HG02623 (cell line): ENCODE measurements at regions not wholly inside any gene's neighbourhood (a gene's known extent, or its start where the extent isn't known, plus 50 kb on each side); places are given as distances from the start of the nearest gene placed in this dataset.
A peak's percentile ranks its signal among the peaks of the same experiment; 100 is the strongest.

Source experiments
- ATAC-seq: cut with Tn5 transposase; IDR thresholded peaks from one replicate; pipeline ENCODE4 v1.9.1; 2021; ENCODE audit warnings: moderate library complexity; ENCODE audit not compliant: unreplicated experiment

- no peak for ATAC-seq
Observed at GRCh38 chr6:132868057-132868456, 53.7 kb downstream of the RPS12 start.

- ATAC-seq: peak; percentile 100
Observed at GRCh38 chr6:132872923-132873322, 58.6 kb downstream of the RPS12 start.

- ATAC-seq: no peak
Observed at GRCh38 chr6:132877003-132877402, 62.6 kb downstream of the RPS12 start.

GRCh38 chr6:132887204-132887603 lies 72.8 kb downstream of the RPS12 start:
- ATAC-seq: no peak

- ATAC-seq: no peak
Observed at GRCh38 chr6:132888701-132889100, 74.3 kb downstream of the RPS12 start.

DNA sequence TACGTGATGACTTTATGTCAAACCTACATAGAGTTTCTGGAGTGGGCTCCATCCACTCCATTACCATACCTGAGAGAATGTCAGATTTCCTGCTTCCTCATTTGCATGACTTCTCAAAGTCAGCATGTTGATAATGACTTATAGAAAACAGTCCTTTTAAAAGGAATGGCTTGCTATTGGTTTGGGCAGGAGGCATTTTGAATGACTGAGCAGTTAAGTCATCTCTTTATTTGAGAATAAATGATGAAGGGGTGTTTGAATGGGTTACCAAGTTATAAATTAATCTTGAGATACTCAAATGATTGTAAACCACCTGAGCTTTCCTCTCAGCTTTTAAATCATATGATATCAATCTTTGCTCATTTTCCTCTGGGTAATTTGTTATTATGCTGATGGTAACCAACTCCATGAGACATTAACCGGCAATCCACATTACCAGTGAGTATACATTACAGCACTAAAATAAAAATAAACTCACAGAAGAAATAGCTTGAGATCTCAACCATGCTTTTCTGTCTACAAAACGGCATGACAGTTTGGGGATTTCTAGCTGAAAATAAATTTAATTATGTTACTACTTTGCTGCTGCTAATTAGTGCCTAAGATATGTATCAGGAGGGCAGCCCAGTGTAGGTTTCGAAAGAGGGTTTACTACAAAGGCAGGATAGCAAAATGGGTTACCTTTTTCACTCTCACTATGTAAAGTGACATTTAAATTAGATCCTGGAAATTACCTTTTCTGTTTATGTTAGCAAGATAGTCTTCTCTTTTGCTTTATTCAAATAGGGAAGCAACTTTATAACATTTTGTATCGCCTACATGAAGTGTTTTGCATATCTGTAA lies 78.8 kb downstream of the RPS12 start:
- ATAC-seq: no peak

- no peak for ATAC-seq
Observed at GRCh38 chr6:132893772-132894490, 79.6 kb downstream of the RPS12 start.

GRCh38 chr6:132898376-132898775 lies 84.0 kb downstream of the RPS12 start:
- no peak for ATAC-seq

DNA sequence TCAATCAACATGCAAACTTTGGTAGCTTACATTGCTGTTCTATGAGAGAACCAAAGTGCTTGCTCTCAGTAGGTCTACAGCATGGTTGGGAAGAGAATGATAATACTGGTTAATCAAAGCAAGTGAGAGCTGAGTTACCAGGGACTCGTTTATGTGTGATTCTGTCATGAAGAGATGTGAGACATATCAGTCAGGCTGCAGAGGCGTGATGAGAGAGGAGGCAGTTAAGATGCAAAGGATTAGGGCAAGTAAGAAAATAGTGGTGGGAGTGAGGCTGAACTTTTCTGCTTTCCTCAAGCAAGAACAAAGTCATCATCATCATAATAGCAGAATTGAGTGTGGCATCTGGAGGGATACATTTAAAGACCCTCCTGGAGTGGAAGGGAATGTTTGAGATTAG lies 86.5 kb downstream of the RPS12 start:
- no peak for ATAC-seq

GRCh38 chr6:132902901-132903300 lies 88.5 kb downstream of the RPS12 start:
- no peak for ATAC-seq

DNA sequence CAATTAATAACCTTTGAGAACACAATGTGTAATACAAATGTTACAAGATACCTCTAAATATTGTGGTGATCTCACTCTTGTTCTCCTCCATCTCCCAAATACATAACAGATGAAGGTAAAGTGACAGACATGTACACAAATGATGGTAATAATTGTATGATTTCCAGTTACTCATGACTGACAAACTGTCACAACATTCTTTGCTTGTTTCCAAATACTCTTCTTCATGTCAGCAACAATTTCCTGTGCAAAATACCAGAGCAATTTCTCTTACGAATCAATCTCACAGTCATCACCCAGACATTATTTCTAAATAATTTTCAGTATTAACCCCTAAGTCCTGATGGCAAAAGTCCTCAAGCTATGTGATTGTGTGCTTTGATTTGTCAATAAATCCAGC lies 92.9 kb downstream of the RPS12 start:
- ATAC-seq: no peak

DNA sequence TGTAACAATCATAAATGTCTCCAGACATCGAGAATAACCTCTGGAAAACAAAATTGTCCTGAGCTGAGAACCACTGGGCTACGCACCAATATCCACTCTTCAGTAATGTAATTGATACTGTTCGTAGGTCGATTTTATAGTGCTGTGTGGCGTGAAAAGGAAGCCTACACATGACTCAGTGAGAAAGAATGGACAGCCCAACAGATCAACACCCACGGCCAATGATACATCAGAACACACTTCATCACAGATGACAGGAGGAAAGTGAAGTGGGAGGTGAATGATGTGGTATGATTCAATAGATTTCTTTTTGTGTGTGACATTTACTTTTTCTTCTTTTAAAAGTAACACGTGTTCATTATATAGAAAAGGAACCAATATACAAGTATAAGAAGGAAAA lies 93.5 kb downstream of the RPS12 start:
- no peak for ATAC-seq

- no peak for ATAC-seq
Observed at GRCh38 chr6:132909742-132910141, 95.4 kb downstream of the RPS12 start.

GRCh38 chr6:132910759-132911158 lies 96.4 kb downstream of the RPS12 start:
- ATAC-seq: no peak

GRCh38 chr6:132919045-132919860 lies 104.9 kb downstream of the RPS12 start:
- ATAC-seq: no peak

- no peak for ATAC-seq
Observed at GRCh38 chr6:132927713-132928112, 113.3 kb downstream of the RPS12 start.

DNA sequence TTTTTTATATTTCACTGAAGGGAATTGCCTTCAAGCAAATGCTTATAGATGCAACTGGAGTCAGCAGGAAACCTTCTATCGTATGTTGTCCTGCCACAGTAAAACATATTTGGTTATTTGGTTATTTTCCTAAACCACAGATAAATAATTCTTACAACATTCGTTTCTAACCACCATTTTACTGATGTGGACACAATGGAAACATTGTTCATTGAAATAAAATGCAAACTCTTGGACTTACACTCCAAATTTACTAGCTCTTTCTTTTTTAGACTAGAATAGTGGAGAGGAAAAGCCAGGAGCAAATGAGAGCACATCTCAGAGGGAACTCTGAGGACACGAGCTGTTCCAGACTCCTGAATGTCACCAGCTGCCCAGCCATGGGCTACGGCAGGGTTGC lies 114.8 kb downstream of the RPS12 start:
- ATAC-seq: no peak

DNA sequence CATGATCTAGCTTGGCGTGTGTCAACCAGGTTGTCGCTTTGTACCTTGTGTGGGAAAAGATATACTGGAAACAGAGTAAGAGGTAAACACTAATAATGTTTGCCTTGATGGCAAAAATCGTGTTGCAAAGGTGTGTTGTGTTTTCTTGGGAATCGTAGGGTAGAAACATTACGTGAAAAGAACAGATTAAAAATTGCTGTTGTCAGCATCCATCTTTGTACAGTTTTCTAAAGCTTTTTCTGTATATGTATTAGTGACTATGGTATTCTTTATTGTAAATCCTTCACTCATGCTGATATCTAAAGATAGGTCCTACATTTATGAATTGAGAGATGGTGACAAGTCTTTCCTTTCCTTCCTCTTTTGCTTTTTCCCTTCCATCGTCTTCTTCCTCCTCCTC lies 116.9 kb downstream of the RPS12 start:
- ATAC-seq: no peak

GRCh38 chr6:132931936-132932514 lies 117.7 kb downstream of the RPS12 start:
- ATAC-seq: no peak

GRCh38 chr6:132932588-132932987 lies 118.2 kb downstream of the RPS12 start:
- ATAC-seq: no peak

DNA sequence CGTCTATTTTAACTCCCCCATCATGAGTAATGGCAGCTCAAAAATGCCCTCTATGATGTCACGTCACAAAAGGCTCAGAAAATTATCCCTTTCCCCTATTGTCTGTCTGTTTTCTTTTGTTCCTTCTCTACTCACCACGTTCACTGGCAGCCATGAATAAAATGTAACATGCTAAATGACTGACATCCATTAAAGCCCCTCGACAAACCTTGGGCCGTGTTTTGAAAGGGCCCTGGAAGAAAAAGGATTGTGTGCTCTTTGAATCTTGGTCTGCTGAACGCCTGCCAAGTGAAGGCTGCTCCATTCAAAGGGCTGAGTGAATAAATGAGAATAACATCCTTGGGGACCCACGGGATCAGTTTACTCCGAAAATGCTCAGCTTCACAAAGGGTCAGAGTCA lies 118.7 kb downstream of the RPS12 start:
- no peak for ATAC-seq
